H9 (cell line): ENCODE measurements at regions not wholly inside any gene's neighbourhood (a gene's known extent, or its start where the extent isn't known, plus 50 kb on each side); places are given as distances from the start of the nearest gene placed in this dataset.

ENCODE experiments used
- DNase-seq: peaks from one replicate; pipeline ENCODE4 v3.0.0-alpha.2; 2017
- H2AFZ ChIP-seq: one replicate; pipeline ENCODE4 v1.6.1; 2013; ENCODE audit warnings: mild to moderate bottlenecking, low read length, control low read depth, moderate library complexity
- H2AK5ac ChIP-seq: 2 replicates; pipeline ENCODE4 v1.6.1; 2013; ENCODE audit warnings: low read length, control low read depth, mixed read lengths; ENCODE audit not compliant: insufficient read length
- H2BK120ac ChIP-seq: one replicate; pipeline ENCODE4 v1.6.1; 2013; ENCODE audit warnings: low read depth, mild to moderate bottlenecking, low read length, control low read depth, inconsistent platforms; ENCODE audit not compliant: poor library complexity, severe bottlenecking
- H2BK12ac ChIP-seq: 2 replicates; pipeline ENCODE4 v1.6.1; 2013; ENCODE audit warnings: low read length, control low read depth, mixed read lengths, low read depth; ENCODE audit not compliant: insufficient read length
- H2BK15ac ChIP-seq: 2 replicates; pipeline ENCODE4 v1.6.1; 2013; ENCODE audit warnings: low read depth, low read length, control low read depth
- H2BK20ac ChIP-seq: one replicate; pipeline ENCODE4 v1.6.1; 2013; ENCODE audit warnings: low read depth, mild to moderate bottlenecking, low read length, control low read depth, inconsistent platforms; ENCODE audit not compliant: poor library complexity, severe bottlenecking
- H2BK5ac ChIP-seq: 2 replicates; pipeline ENCODE4 v1.6.1; 2013; ENCODE audit warnings: low read length, control low read depth, mixed read lengths; ENCODE audit not compliant: insufficient read length
- H3K14ac ChIP-seq: 2 replicates; pipeline ENCODE4 v1.6.1; 2013; ENCODE audit warnings: low read length, control low read depth; ENCODE audit not compliant: insufficient read depth
- H3K18ac ChIP-seq: 2 replicates; pipeline ENCODE4 v1.6.1; 2013; ENCODE audit warnings: low read depth, mild to moderate bottlenecking, mixed read lengths, low read length, control low read depth; ENCODE audit not compliant: insufficient read length
- H3K23ac ChIP-seq: 2 replicates; pipeline ENCODE4 v1.6.1; 2013; ENCODE audit warnings: low read length, control low read depth, mixed read lengths, low read depth; ENCODE audit not compliant: insufficient read length
- H3K23me2 ChIP-seq: 2 replicates; pipeline ENCODE4 v1.6.1; 2013; ENCODE audit warnings: low read depth, mild to moderate bottlenecking, mixed read lengths, low read length, control low read depth; ENCODE audit not compliant: insufficient read length, poor library complexity, severe bottlenecking
- H3K27ac ChIP-seq: 2 replicates; pipeline ENCODE4 v1.5.1; 2013; ENCODE audit warnings: low read length, control low read depth, mixed read lengths, low read depth; ENCODE audit not compliant: insufficient read length
- H3K27me3 ChIP-seq: 2 replicates; pipeline ENCODE4 v1.6.1; 2013; ENCODE audit warnings: low read length, control low read depth, inconsistent platforms; ENCODE audit not compliant: insufficient read depth
- H3K4ac ChIP-seq: 2 replicates; pipeline ENCODE4 v1.6.1; 2013; ENCODE audit warnings: low read depth, mild to moderate bottlenecking, control low read depth, inconsistent platforms, low read length, moderate library complexity
- H3K4me1 ChIP-seq: 2 replicates; pipeline ENCODE4 v1.6.1; 2013; ENCODE audit warnings: low read length, control low read depth, inconsistent platforms; ENCODE audit not compliant: insufficient read depth
- H3K4me2 ChIP-seq: 2 replicates; pipeline ENCODE4 v1.6.1; 2013; ENCODE audit warnings: low read length, control low read depth, mixed read lengths; ENCODE audit not compliant: insufficient read length, insufficient read depth
- H3K56ac ChIP-seq: 2 replicates; pipeline ENCODE4 v1.6.1; 2013; ENCODE audit warnings: low read depth, mild to moderate bottlenecking, mixed read lengths, low read length, control low read depth; ENCODE audit not compliant: insufficient read length
- H3K79me1 ChIP-seq: 2 replicates; pipeline ENCODE4 v1.6.1; 2013; ENCODE audit warnings: low read depth, mild to moderate bottlenecking, moderate library complexity, low read length, control low read depth, inconsistent platforms; ENCODE audit not compliant: insufficient read depth, poor library complexity, severe bottlenecking
- H3K79me2 ChIP-seq: 2 replicates; pipeline ENCODE4 v1.6.1; 2013; ENCODE audit warnings: low read length, control low read depth, inconsistent platforms; ENCODE audit not compliant: insufficient read depth
- H3K9ac ChIP-seq: 2 replicates; pipeline ENCODE4 v1.6.1; 2013; ENCODE audit warnings: low read length, control low read depth, mixed read lengths; ENCODE audit not compliant: insufficient read length; ENCODE audit errors: extremely low read depth
- H3K9me3 ChIP-seq: one replicate; pipeline ENCODE4 v1.6.1; 2013; ENCODE audit warnings: low read depth, low read length, inconsistent platforms; ENCODE audit not compliant: control insufficient read depth
- H3T11ph ChIP-seq: one replicate; pipeline ENCODE4 v1.6.1; 2013; ENCODE audit warnings: mild to moderate bottlenecking, low read length, control low read depth, inconsistent platforms
- H4K20me1 ChIP-seq: one replicate; pipeline ENCODE4 v1.6.1; 2013; ENCODE audit not compliant: control insufficient read depth, insufficient read length, insufficient read depth
- H4K5ac ChIP-seq: 2 replicates; pipeline ENCODE4 v1.6.1; 2013; ENCODE audit warnings: low read depth, mild to moderate bottlenecking, mixed read lengths, low read length, control low read depth; ENCODE audit not compliant: insufficient read length
- H4K8ac ChIP-seq: replicated peaks from 2 replicates; pipeline ENCODE4 v1.6.1; 2013; ENCODE audit warnings: low read length, control low read depth, mixed read lengths, low read depth; ENCODE audit not compliant: insufficient read length
- H4K91ac ChIP-seq: 2 replicates; pipeline ENCODE4 v1.6.1; 2013; ENCODE audit warnings: low read depth, mild to moderate bottlenecking, moderate library complexity, mixed read lengths, low read length, control low read depth; ENCODE audit not compliant: insufficient read length
- H3K27ac Mint-ChIP-seq, 3 experiments: 2 replicates in 2 of 3; 3 replicates in 1 of 3; pipeline ENCODE4 v1.8.0; 2020 to 2021; ENCODE audit warnings: mixed read lengths in 3 of 3, mild to moderate bottlenecking in 1 of 3, moderate library complexity in 1 of 3
- H3K27me3 Mint-ChIP-seq: 2 replicates; pipeline ENCODE4 v1.8.0; 2021; ENCODE audit warnings: low read depth, mild to moderate bottlenecking, moderate library complexity, mixed read lengths
- H3K36me3 Mint-ChIP-seq, 3 experiments: 2 replicates in 2 of 3; 3 replicates in 1 of 3; pipeline ENCODE4 v1.8.0; 2020 to 2021; ENCODE audit warnings: low read depth in 3 of 3, mixed read lengths in 3 of 3; ENCODE audit not compliant: insufficient read depth in 1 of 3
- H3K4me1 Mint-ChIP-seq, 2 experiments: 2 replicates each; pipeline ENCODE4 v1.8.0; 2020; ENCODE audit warnings: mixed read lengths in 2 of 2
- H3K4me3 Mint-ChIP-seq, 2 experiments: 2 replicates in 1 of 2; 3 replicates in 1 of 2; pipeline ENCODE4 v1.8.0; 2020 to 2021; ENCODE audit warnings: mild to moderate bottlenecking in 2 of 2, mixed read lengths in 2 of 2, moderate library complexity in 1 of 2
- H3K9me3 Mint-ChIP-seq, 2 experiments: 2 replicates in 1 of 2; 3 replicates in 1 of 2; pipeline ENCODE4 v1.8.0; 2020; ENCODE audit warnings: mild to moderate bottlenecking in 2 of 2, mixed read lengths in 2 of 2, moderate library complexity in 1 of 2
- WGBS: extraction: QIAGEN DNeasy Blood & Tissue Kit; methylation state at CpG from one replicate; pipeline ENCODE4 v1.1.7; 2013; ENCODE audit warnings: missing lambda C conversion rate, low lambda C conversion rate, mixed read lengths; ENCODE audit not compliant: insufficient read length; ENCODE audit errors: extremely low coverage; 5-methylcytosine and 5-hydroxymethylcytosine counted together
- TF ChIP-seq, protein P1 (sequence below): fragments of 200-600 bp; sonication (generic); conservative IDR thresholded peaks from 3 replicates; pipeline ENCODE4 v1.8.0; 2021; ENCODE audit warnings: antibody characterized with exemption, mild to moderate bottlenecking

DNA sequence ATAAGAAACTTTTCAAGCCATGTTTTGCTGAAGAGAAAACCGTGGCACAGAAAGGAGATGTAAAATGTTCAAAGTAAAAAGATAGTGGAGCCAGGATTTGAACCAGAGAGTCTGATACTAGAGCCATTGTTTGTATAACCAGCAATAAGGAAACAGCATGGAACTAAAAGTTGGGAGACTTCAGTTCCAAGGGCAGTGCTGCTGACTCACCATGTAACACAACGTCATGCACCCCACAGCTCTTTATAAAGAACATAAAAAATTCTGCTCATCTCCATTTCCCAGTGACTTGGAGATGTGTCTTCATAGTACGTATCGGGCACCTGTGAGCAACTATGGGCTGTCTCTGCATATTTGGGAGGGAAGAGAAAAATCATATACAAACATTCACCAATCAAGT lies 353.0 kb upstream of the PIK3C3 start:
- no peak for DNase-seq
- Histone ChIP-seq H3T11ph (no peak overlapping the region), H3K18ac (no peak overlapping the region), H3K9ac (no peak overlapping the region), H3K79me2 (no peaks in the 10 kb centered on the region), H4K5ac (no peak overlapping the region), H2BK120ac (no peak overlapping the region), H3K27ac (no peak overlapping the region), H2BK20ac (no peak overlapping the region), H4K91ac (no peak overlapping the region), H3K23ac (no peak overlapping the region), H3K79me1 (no peaks in the 10 kb centered on the region), H2BK12ac (no peak overlapping the region), H3K4ac (no peak overlapping the region), H3K9me3 (no peaks in the 10 kb centered on the region), H2BK15ac (no peak overlapping the region), H3K27me3 (no peaks in the 10 kb centered on the region), H2BK5ac (no peak overlapping the region), H4K20me1 (no peaks in the 10 kb centered on the region), H4K8ac (no peak overlapping the region), H2AFZ (no peak overlapping the region), H3K56ac (no peak overlapping the region), H2AK5ac (no peak overlapping the region), H3K4me2 (no peak overlapping the region), H3K23me2 (no peaks in the 10 kb centered on the region), H3K4me1 (no peaks in the 10 kb centered on the region), H3K14ac (no peak overlapping the region)
- Mint-ChIP-seq H3K4me1 (peaks cover 9 to 10% of the 10 kb centered on the region in 2 experiments; a peak in 3 of 4 replicates), H3K36me3 (peaks cover 0 to 3% (median 0%) of the 10 kb centered on the region in 3 experiments; a peak in 1 of 7 replicates), H3K27me3 (no peaks in the 10 kb centered on the region), H3K27ac (no peak overlapping the region), H3K9me3 (no peaks in the 10 kb centered on the region; a peak in 1 of 5 replicates), H3K4me3 (no peak overlapping the region)
- no CpG with 5 or more reads among the region's 4 CpGs for WGBS
- TF ChIP-seq, protein P1, sequence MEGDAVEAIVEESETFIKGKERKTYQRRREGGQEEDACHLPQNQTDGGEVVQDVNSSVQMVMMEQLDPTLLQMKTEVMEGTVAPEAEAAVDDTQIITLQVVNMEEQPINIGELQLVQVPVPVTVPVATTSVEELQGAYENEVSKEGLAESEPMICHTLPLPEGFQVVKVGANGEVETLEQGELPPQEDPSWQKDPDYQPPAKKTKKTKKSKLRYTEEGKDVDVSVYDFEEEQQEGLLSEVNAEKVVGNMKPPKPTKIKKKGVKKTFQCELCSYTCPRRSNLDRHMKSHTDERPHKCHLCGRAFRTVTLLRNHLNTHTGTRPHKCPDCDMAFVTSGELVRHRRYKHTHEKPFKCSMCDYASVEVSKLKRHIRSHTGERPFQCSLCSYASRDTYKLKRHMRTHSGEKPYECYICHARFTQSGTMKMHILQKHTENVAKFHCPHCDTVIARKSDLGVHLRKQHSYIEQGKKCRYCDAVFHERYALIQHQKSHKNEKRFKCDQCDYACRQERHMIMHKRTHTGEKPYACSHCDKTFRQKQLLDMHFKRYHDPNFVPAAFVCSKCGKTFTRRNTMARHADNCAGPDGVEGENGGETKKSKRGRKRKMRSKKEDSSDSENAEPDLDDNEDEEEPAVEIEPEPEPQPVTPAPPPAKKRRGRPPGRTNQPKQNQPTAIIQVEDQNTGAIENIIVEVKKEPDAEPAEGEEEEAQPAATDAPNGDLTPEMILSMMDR: no peak
